GM21390 (cell line): ENCODE measurements at regions not wholly inside any gene's neighbourhood (a gene's known extent, or its start where the extent isn't known, plus 50 kb on each side); places are given as distances from the start of the nearest gene placed in this dataset.

Experiments used
- ATAC-seq: cut with Tn5 transposase; IDR thresholded peaks from one replicate; pipeline ENCODE4 v1.9.1; 2021; ENCODE audit not compliant: unreplicated experiment

- ATAC-seq: no peak
These were observed 457.8 kb downstream of the RASEF start for GRCh38 chr9:82604947-82605656.

GRCh38 chr9:82605657-82606031, 457.3 kb downstream of the RASEF start:
- ATAC-seq: no peak

- ATAC-seq: no peak
These were observed 456.9 kb downstream of the RASEF start for GRCh38 chr9:82606071-82606470.

GRCh38 chr9:82606492-82607382, 456.2 kb downstream of the RASEF start:
- ATAC-seq: no peak

GRCh38 chr9:82608487-82608886, 454.5 kb downstream of the RASEF start:
- no peak for ATAC-seq

GRCh38 chr9:82612942-82613341, 450.0 kb downstream of the RASEF start:
- ATAC-seq: no peak

- no peak for ATAC-seq
These were observed 449.4 kb downstream of the RASEF start for GRCh38 chr9:82613498-82613897.

- no peak for ATAC-seq
These were observed 446.4 kb downstream of the RASEF start for GRCh38 chr9:82616545-82616944.

GRCh38 chr9:82621447-82621846, 441.5 kb downstream of the RASEF start:
- ATAC-seq: no peak

- ATAC-seq: no peak
These were observed 425.6 kb downstream of the RASEF start for GRCh38 chr9:82637368-82637767.

- ATAC-seq: no peak
These were observed 417.3 kb downstream of the RASEF start for GRCh38 chr9:82645600-82645999.

- no peak for ATAC-seq
These were observed 412.6 kb downstream of the RASEF start for GRCh38 chr9:82650368-82650767.

GRCh38 chr9:82651474-82651873, 411.5 kb downstream of the RASEF start:
- no peak for ATAC-seq

GRCh38 chr9:82665324-82665723, 397.6 kb downstream of the RASEF start:
- no peak for ATAC-seq

GRCh38 chr9:82668689-82669199, 394.2 kb downstream of the RASEF start:
- no peak for ATAC-seq

GRCh38 chr9:82670000-82670399, 392.9 kb downstream of the RASEF start:
- no peak for ATAC-seq

GRCh38 chr9:82670726-82671125, 392.2 kb downstream of the RASEF start:
- ATAC-seq: no peak

GRCh38 chr9:82673201-82673600, 389.7 kb downstream of the RASEF start:
- no peak for ATAC-seq

- ATAC-seq: no peak
These were observed 389.0 kb downstream of the RASEF start for GRCh38 chr9:82673919-82674318.

GRCh38 chr9:82675102-82675501, 387.8 kb downstream of the RASEF start:
- ATAC-seq: no peak

GRCh38 chr9:82675605-82676004, 387.3 kb downstream of the RASEF start:
- no peak for ATAC-seq

GRCh38 chr9:82677086-82677485, 385.9 kb downstream of the RASEF start:
- ATAC-seq: no peak
